ENCODE measurements at regions not wholly inside any gene's neighbourhood (a gene's known extent, or its start where the extent isn't known, plus 50 kb on each side); places are given as distances from the start of the nearest gene placed in this dataset.
"Not testable (repeated sequence)": the region's sequence is repeated elsewhere in the genome, so short reads cannot be mapped to it uniquely, and the experiment has no call there.

- DNase-seq (ENCODE audit: low spot score) = no peak
Measured at GRCh38 chr1:60809204-60809980, 273.0 kb upstream of the NFIA start.

- no peak for DNase-seq (ENCODE audit: low spot score)
Measured at GRCh38 chr1:60808676-60809075, 273.7 kb upstream of the NFIA start.

DNA sequence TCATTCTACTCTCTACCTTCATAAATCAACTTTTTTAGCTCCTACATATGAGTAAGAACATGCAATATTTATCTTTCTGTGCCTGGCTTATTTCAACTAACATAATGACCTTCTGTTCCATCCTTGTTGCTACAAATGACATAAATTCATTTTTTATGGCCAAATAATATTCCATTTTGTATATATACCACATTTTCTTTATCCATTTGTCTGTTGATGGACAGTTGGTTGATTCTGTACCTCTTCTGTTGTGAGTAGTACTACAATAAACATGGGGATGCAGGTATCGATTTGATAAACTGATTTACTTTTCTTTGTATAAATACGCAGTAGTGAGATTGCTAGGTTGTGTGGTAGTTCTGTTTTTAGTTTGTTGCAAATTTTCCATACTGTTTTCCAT, 279.5 kb upstream of the NFIA start:
- no peak for DNase-seq (ENCODE audit: low spot score)

DNA sequence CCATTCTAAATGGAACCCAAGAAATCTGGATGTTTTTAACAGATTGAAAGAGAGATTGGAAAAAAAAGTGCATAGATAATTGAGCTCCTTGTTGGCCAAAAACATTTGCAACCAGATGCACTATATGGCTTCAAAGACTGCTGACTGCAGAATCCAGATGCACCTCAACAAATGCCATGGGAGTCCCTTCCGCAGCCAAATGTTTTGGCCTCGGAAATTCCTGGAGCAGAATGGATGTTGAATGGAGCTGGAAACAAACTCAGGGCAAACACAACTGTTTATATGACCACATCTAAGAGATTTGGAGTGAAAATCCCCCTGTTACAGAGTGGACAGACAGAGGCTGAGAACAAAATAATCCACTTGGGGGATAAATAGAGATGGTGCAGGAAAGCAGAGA, 285.0 kb upstream of the NFIA start:
- DNase-seq (ENCODE audit: low spot score) = no peak

GRCh38 chr1:60791226-60791625, 291.1 kb upstream of the NFIA start:
- DNase-seq (ENCODE audit: low spot score) = no peak

- not testable (repeated sequence) for DNase-seq (ENCODE audit: low spot score)
Measured at GRCh38 chr1:60773099-60773498, 309.3 kb upstream of the NFIA start.

DNA sequence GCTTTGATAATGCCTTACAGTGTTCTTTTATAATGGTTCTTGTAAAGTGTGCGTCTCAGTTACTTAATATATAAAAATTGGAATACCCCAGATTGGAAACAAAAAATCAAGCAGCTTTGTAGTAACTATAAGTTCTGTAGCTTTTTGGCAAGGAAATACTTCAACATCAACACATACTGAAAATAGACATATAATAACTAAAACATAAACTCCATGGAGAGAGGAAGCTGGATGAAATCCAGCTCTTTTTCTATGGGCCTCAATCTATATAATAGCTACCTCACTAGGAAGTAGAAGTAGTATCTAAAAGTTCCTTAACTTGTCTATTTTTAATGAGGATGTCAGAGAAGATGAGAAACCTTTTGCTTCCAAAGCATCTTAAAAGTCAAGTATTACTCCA, 313.3 kb upstream of the NFIA start:
- DNase-seq (ENCODE audit: low spot score) = no peak

DNA sequence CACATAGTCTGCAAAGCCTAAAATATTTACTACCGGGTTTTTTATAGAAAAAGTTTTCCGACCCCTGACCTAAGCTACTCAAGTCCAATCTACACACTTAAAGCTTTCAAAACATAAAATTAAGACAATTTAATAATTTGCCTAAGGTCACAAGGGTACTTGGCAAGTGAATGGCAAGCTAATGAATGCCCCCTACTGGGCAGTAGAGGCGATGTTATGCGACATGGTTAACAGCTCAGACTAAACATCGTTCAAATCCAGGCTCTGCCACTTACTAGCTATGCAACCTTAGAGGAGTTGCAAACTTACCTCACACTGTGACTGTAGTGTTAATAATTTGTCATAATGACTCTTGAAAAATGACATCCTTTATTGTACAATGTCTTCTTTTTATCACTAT, 317.2 kb upstream of the NFIA start:
- DNase-seq (ENCODE audit: low spot score) = no peak

GRCh38 chr1:60764489-60764888, 317.9 kb upstream of the NFIA start:
- DNase-seq (ENCODE audit: low spot score) = no peak

GRCh38 chr1:60763741-60764140, 318.6 kb upstream of the NFIA start:
- no peak for DNase-seq (ENCODE audit: low spot score)

GRCh38 chr1:60762911-60763310, 319.4 kb upstream of the NFIA start:
- DNase-seq (ENCODE audit: low spot score) = no peak

- no peak for DNase-seq (ENCODE audit: low spot score)
Measured at GRCh38 chr1:60762176-60762575, 320.2 kb upstream of the NFIA start.

DNA sequence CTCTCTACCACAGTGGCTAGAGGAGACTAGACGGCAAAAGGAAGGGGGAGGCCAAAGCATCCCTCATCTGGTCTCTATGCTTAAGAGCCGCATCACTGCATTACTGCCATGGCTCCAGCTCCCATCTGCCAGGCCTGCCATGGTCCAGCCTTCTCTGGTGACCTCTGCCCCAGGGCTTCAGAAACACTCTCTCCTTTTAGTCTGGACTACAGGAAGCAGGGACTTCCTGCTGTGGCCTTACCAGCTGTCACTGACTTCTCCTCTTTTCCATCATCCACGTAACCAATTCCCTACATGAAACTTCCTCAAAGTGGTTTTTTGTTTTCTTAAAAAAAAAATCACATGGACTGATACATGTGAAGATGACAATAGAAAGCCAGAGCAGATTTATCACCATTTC, 323.1 kb upstream of the NFIA start:
- no peak for DNase-seq (ENCODE audit: low spot score)

- no peak for DNase-seq (ENCODE audit: low spot score)
Measured at GRCh38 chr1:60757485-60757884, 324.9 kb upstream of the NFIA start.

DNA sequence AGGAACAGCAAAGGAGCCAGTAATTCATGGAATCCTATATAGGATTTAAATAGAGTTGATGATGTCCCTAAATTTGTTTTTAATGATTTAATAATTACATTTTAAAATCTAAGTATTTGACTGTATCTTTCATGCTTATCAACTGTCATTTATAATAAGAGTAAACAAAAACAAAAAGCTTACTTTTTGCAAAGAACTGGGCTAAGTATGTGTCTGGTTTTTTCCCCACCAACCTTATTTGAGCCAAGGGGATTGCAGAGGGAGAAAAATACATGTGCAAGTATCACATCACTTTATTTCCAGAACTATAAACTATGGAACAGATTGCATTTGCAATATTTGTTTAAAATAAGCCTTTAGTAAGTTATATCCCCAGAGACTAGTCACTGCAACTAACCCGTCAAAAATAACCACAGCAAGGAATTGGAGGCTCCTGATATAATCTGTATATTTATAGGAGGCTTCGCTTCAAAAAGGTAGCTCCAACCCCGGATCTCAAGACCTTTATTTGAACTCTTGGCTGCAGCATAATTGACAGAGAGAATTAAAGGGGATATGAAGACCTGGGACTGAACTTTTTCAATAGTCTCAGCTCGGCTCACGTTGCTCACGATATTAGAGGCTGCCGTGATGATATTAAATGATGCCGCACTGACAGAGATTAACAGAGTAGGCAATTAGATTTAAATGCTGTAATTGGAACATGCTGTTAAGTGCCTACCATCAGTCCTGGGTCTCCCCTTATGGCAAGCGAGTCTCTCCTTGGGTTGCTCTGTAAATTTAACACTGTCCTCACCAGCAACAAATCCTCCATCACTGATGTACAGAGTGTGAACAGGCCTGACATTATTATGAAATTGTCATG, 329.1 kb upstream of the NFIA start:
- no peak for DNase-seq (ENCODE audit: low spot score)

DNA sequence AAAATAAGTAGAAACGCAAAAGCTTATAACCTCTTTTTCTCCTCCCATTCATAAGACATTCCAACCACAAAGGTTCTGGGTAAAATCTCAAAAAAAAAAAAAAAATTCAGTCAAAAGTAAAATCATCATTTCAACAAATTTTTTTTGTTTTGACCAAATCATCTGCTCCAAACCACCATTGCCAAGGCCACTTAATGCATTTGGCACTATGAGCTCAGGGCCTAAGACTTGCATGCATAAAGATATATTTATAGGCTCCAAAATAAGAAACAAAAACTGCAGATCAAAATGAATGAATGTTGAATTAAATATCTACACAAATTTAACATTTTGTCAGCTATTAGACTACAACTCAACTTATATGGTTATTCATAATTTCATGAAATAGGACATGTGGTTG, 331.1 kb upstream of the NFIA start:
- DNase-seq (ENCODE audit: low spot score) = no peak

DNA sequence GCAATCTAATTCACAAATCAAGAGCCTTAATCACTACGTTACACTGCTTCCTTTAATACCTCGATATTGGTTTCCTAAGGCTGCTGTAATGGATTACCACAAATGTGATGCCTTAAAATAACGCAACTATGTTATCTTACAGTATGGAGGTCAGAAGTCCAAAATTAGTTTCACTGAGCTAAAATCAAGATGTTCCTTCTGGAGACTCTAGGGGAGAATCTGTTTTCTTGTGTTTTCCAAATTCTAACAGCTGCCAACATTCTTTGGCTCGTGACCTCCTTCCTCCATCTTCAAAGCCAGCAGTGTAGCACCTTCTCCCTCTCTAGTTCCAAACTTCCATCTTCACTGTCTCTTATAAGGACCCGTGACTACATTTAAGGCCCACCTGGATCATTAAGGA, 335.0 kb upstream of the NFIA start:
- DNase-seq (ENCODE audit: low spot score) = no peak

DNA sequence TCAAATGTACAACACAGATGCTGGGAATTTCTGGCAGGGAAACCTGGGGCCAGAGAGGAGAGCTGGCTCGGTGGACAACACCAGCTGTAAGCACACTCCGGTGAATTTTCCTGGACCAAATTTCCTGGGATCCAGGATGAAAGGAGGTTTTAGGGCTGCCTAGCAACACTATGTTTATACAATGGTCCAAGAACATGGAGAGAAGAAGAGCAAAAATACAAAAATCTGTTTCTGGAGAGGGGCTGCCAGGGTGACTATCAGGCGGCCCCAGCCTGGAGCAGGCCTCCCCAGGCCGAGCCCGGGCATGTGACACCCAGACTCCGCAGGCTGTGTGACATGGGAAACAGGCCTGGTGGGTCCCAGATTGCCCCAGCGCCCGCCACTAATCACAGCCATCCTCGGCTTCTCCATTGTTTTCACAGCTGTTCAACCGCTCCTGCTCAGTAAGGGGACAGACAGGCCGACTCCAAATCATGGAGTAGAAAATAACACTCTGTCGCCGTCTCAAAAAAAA, 336.0 kb upstream of the NFIA start:
- no peak for DNase-seq (ENCODE audit: low spot score)

DNA sequence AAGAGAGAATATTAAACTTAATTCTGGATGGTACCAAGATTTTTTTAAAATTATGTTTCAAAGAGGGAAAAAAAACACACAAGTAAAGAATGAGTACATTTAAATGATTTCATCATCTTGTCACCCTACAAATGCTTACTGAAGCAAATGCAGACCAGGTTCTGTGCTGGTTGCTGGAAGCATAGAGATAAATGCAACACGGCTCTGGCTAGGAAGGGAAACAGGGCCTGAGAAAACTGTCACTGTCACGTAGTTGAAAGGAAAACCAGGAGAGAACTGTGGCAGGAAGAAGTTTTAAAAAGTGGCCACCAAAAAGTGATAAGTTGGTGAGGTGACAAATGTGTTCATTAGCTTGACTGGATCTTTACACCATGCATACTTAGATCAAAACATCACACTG, 336.9 kb upstream of the NFIA start:
- DNase-seq (ENCODE audit: low spot score) = no peak

- DNase-seq (ENCODE audit: low spot score) = no peak
Measured at GRCh38 chr1:60742339-60742738, 340.0 kb upstream of the NFIA start.

DNA sequence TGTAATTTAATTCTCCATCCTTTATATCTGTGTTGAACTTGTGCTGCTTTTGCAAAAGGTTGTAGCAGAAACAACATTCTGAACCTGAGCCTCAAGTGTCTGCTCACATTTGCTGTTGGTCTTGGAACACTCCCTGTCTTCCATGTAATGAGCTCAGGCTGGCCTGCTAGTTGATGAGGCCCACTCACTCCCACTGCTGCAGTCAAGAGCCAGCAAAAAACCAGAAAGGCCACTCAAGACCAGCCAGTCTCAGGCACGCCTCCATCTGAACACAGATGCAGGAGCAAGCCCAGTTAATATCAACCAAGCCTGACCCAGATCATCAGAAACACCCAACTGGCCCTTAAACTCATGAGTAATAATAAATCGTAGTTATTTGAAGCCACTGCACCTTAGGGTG, 342.2 kb upstream of the NFIA start:
- no peak for DNase-seq (ENCODE audit: low spot score)

GRCh38 chr1:60739729-60740128, 342.6 kb upstream of the NFIA start:
- no peak for DNase-seq (ENCODE audit: low spot score)

DNA sequence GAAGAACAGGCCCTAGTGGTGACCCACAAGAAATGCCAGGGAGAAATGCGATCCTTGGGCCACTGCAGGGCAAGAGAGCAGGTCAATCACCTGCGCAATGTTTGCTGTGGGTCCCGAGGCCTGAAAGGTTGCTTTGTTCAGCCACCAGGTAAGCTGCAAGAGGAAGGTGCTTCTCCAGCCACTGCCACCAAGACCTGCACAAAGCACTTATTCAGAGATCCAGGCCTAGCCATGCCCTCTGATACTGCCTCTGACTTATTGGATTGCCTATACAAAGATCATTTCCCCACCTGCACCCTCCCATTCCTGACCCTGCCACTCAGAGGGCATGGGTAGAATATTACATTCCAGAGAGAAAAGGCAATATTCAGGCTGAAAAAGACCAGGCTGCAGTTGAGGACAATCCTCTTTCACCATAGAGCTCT, 349.4 kb upstream of the NFIA start:
- no peak for DNase-seq (ENCODE audit: low spot score)

Measured in CD4-positive, alpha-beta T cell treated with Interleukin-6 at 100 ng/mL for 8 hours (primary cell).